Astrocyte (in vitro differentiated cells and primary cell): ENCODE measurements at regions not wholly inside any gene's neighbourhood (a gene's known extent, or its start where the extent isn't known, plus 50 kb on each side); places are given as distances from the start of the nearest gene placed in this dataset.

Source experiments
- DNase-seq: peaks from one replicate; pipeline ENCODE4 v3.0.0-alpha.2; 2010; ENCODE audit warnings: low read depth
- FAIRE-seq: peaks from 2 replicates; lab custom pipeline; 2011; peaks lifted over from hg19 to GRCh38; lab: Jason Lieb, UNC
- H2AFZ ChIP-seq: 2 replicates; pipeline ENCODE4 v1.6.0; 2012; ENCODE audit warnings: low read depth, low read length, inconsistent platforms
- H3K27ac ChIP-seq: 2 replicates; pipeline ENCODE4 v1.5.1; 2011; ENCODE audit warnings: low read depth, low read length, inconsistent platforms
- H3K27me3 ChIP-seq: 2 replicates; pipeline ENCODE4 v1.6.0; 2011; ENCODE audit warnings: low read length, inconsistent platforms; ENCODE audit not compliant: insufficient read depth
- H3K36me3 ChIP-seq: 2 replicates; pipeline ENCODE4 v1.5.1; 2011; ENCODE audit warnings: low read length, inconsistent platforms; ENCODE audit not compliant: insufficient read depth
- H3K4me1 ChIP-seq: 2 replicates; pipeline ENCODE4 v1.5.1; 2011; ENCODE audit warnings: low read length, inconsistent platforms; ENCODE audit not compliant: insufficient read depth
- H3K4me2 ChIP-seq: 2 replicates; pipeline ENCODE4 v1.6.0; 2012; ENCODE audit warnings: low read length, inconsistent platforms
- H3K4me3 ChIP-seq: 2 replicates; pipeline ENCODE4 v1.5.1; 2011; ENCODE audit warnings: low read depth, mild to moderate bottlenecking, low read length, inconsistent platforms; ENCODE audit not compliant: insufficient read depth
- H3K79me2 ChIP-seq: 2 replicates; pipeline ENCODE4 v1.6.0; 2012; ENCODE audit warnings: mild to moderate bottlenecking, low read length, inconsistent platforms; ENCODE audit not compliant: insufficient read depth
- H3K9ac ChIP-seq: 2 replicates; pipeline ENCODE4 v1.6.0; 2012; ENCODE audit warnings: mild to moderate bottlenecking, low read length, inconsistent platforms
- H3K9me3 ChIP-seq: 2 replicates; pipeline ENCODE4 v1.5.1; 2012; ENCODE audit warnings: low read depth, mild to moderate bottlenecking, low read length, inconsistent platforms; ENCODE audit not compliant: insufficient read depth
- H4K20me1 ChIP-seq: 2 replicates; pipeline ENCODE4 v1.6.0; 2012; ENCODE audit warnings: low read length, inconsistent platforms; ENCODE audit not compliant: insufficient read depth
- H3K27ac Mint-ChIP-seq: one replicate; pipeline ENCODE4 v1.8.0; 2021; ENCODE audit warnings: mild to moderate bottlenecking, mixed read lengths; ENCODE audit not compliant: unreplicated experiment
- H3K27me3 Mint-ChIP-seq: one replicate; pipeline ENCODE4 v1.8.0; 2021; ENCODE audit warnings: low read depth, mixed read lengths; ENCODE audit not compliant: unreplicated experiment
- H3K36me3 Mint-ChIP-seq: one replicate; pipeline ENCODE4 v1.8.0; 2021; ENCODE audit warnings: low read depth, mixed read lengths; ENCODE audit not compliant: unreplicated experiment
- H3K4me1 Mint-ChIP-seq: one replicate; pipeline ENCODE4 v1.8.0; 2021; ENCODE audit warnings: low read depth, mixed read lengths; ENCODE audit not compliant: unreplicated experiment
- H3K4me3 Mint-ChIP-seq: one replicate; pipeline ENCODE4 v1.8.0; 2021; ENCODE audit warnings: mild to moderate bottlenecking, moderate library complexity, mixed read lengths; ENCODE audit not compliant: unreplicated experiment
- H3K9me3 Mint-ChIP-seq: one replicate; pipeline ENCODE4 v1.8.0; 2021; ENCODE audit warnings: mild to moderate bottlenecking, mixed read lengths; ENCODE audit not compliant: unreplicated experiment
- EZH2 ChIP-seq: IDR thresholded peaks from 2 replicates; pipeline ENCODE4 v1.6.1; 2012; ENCODE audit warnings: mild to moderate bottlenecking, low read length, inconsistent platforms; ENCODE audit not compliant: insufficient read depth
- TF ChIP-seq, protein P1 (sequence below): IDR thresholded peaks from 2 replicates; pipeline ENCODE4 v1.5.1; 2011; ENCODE audit warnings: low read depth, mild to moderate bottlenecking, inconsistent platforms, low read length, moderate library complexity; ENCODE audit not compliant: insufficient read depth

DNA sequence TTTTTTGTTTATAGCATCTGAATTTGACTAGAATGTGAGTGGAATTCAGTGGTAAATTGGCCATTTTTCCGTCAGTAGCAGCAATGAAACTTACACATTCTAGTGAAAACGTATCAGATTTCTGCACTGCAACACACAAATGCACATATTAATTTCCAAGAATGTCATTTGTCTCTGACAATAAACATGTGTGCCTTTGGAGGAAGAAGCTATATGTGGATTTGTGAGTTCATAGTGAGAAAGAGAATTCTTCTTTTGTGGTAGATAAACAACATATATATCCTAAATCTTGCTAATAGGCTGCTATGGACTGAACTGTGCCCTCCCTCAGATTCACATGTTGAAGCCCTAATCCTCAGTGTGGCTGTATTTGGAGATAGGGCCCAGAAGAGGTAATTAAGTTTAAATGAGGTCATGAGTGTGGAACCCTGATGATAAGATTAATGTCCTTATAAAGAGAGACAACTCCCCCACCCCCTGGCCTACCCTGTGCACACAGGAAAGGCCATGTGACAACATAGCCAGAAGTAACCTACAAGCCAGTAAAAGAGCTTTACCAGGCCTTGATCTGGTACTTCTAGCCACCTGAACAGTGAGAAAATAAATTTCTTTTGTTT, 200.2 kb upstream of the EYA4 start:
- H3K4me3 Mint-ChIP-seq: no peak overlapping the region
- H3K36me3 Mint-ChIP-seq: no peaks in the 10 kb centered on the region
- H2AFZ ChIP-seq: no peak overlapping the region
- H3K27me3 Mint-ChIP-seq: no peaks in the 10 kb centered on the region
- no peaks in the 10 kb centered on the region for H3K9me3 ChIP-seq
- H3K4me2 ChIP-seq: no peak overlapping the region
- H4K20me1 ChIP-seq: no peaks in the 10 kb centered on the region
- H3K27ac Mint-ChIP-seq: no peak overlapping the region
- H3K36me3 ChIP-seq: no peaks in the 10 kb centered on the region
- DNase-seq (no peak), FAIRE-seq (no peak)
- H3K4me1 ChIP-seq: no peaks in the 10 kb centered on the region
- TF ChIP-seq, protein P1, sequence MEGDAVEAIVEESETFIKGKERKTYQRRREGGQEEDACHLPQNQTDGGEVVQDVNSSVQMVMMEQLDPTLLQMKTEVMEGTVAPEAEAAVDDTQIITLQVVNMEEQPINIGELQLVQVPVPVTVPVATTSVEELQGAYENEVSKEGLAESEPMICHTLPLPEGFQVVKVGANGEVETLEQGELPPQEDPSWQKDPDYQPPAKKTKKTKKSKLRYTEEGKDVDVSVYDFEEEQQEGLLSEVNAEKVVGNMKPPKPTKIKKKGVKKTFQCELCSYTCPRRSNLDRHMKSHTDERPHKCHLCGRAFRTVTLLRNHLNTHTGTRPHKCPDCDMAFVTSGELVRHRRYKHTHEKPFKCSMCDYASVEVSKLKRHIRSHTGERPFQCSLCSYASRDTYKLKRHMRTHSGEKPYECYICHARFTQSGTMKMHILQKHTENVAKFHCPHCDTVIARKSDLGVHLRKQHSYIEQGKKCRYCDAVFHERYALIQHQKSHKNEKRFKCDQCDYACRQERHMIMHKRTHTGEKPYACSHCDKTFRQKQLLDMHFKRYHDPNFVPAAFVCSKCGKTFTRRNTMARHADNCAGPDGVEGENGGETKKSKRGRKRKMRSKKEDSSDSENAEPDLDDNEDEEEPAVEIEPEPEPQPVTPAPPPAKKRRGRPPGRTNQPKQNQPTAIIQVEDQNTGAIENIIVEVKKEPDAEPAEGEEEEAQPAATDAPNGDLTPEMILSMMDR: no peak
- no peak for TF ChIP-seq EZH2
- H3K4me3 ChIP-seq: no peak overlapping the region
- H3K4me1 Mint-ChIP-seq: no peaks in the 10 kb centered on the region
- H3K27me3 ChIP-seq: no peaks in the 10 kb centered on the region
- H3K79me2 ChIP-seq: no peaks in the 10 kb centered on the region
- no peak overlapping the region for H3K27ac ChIP-seq
- no peak overlapping the region for H3K9ac ChIP-seq
- no peaks in the 10 kb centered on the region for H3K9me3 Mint-ChIP-seq

DNA sequence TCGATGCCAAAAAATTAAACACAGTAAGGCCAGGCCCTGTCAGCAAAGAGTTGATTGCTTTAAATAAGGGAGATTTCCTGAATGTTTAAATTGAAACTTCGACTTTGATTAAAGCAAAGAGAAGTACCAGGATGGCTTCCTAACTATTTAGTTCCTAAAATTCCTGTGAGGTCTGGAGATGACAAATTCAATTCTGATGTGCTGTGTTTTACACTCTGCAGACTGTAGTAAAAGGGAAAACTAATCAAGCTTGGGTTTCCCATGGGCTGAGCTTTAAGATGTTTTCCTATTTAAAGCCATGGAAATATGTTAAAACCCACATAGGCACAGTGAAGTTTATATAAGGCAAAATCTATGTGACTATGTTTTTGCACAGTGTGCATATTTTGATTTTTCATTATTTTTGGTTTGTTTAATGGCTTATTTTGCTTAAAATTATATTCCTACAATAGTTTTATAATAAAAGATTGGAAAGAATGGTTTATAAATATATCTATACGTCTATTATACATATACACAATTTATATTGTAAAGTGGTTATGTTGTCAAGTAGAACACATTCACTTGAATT, 198.5 kb upstream of the EYA4 start:
- Histone ChIP-seq H2AFZ (no peak overlapping the region), H3K79me2 (no peaks in the 10 kb centered on the region), H3K27ac (no peak overlapping the region), H3K4me3 (no peak overlapping the region), H4K20me1 (no peaks in the 10 kb centered on the region), H3K4me2 (no peak overlapping the region), H3K27me3 (no peaks in the 10 kb centered on the region), H3K36me3 (no peaks in the 10 kb centered on the region), H3K9me3 (no peaks in the 10 kb centered on the region), H3K4me1 (no peaks in the 10 kb centered on the region), H3K9ac (no peak overlapping the region)
- no peak overlapping the region for H3K27ac Mint-ChIP-seq
- FAIRE-seq (no peak), DNase-seq (no peak)
- no peaks in the 10 kb centered on the region for H3K27me3 Mint-ChIP-seq
- TF ChIP-seq, protein P1: no peak
- H3K4me1 Mint-ChIP-seq: no peaks in the 10 kb centered on the region
- H3K4me3 Mint-ChIP-seq: no peak overlapping the region
- no peaks in the 10 kb centered on the region for H3K36me3 Mint-ChIP-seq
- no peaks in the 10 kb centered on the region for H3K9me3 Mint-ChIP-seq

DNA sequence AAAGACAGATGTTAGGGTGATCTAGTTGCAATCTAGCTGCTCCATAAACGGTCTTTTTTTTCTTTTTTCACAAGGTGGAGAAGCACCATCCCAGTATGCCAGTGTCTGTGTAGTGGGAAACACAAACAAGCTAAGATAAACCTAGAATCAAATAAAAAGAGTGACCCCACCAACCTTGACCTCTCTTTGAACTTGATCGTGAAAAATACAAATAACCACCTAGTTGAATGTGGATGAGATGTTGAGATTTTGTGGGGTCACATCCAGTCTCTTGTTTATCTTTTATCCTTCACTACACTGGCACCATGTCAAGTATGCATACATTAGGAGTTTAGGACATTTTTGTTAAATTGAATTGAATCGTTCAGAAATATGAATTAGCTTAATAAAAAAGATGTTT, 194.6 kb upstream of the EYA4 start:
- no peak overlapping the region for H3K4me2 ChIP-seq
- no peak overlapping the region for H3K9ac ChIP-seq
- no peak for TF ChIP-seq EZH2
- TF ChIP-seq, protein P1: no peak
- DNase-seq: no peak
- Mint-ChIP-seq H3K27ac (no peak overlapping the region), H3K36me3 (no peaks in the 10 kb centered on the region), H3K9me3 (no peaks in the 10 kb centered on the region), H3K4me3 (no peak overlapping the region), H3K27me3 (no peaks in the 10 kb centered on the region), H3K4me1 (no peaks in the 10 kb centered on the region)
- no peaks in the 10 kb centered on the region for H3K36me3 ChIP-seq
- no peak overlapping the region for H3K27ac ChIP-seq
- no peak overlapping the region for H2AFZ ChIP-seq
- no peak overlapping the region for H3K4me3 ChIP-seq
- H3K4me1 ChIP-seq: no peaks in the 10 kb centered on the region
- no peak for FAIRE-seq
- no peaks in the 10 kb centered on the region for H3K79me2 ChIP-seq
- H3K27me3 ChIP-seq: no peaks in the 10 kb centered on the region
- no peaks in the 10 kb centered on the region for H4K20me1 ChIP-seq
- no peaks in the 10 kb centered on the region for H3K9me3 ChIP-seq
